Activated CD4-positive, alpha-beta T cell treated with anti-CD3 and anti-CD28 coated beads for 36 hours (primary cell): ENCODE measurements at regions not wholly inside any gene's neighbourhood (a gene's known extent, or its start where the extent isn't known, plus 50 kb on each side); places are given as distances from the start of the nearest gene placed in this dataset.

ENCODE experiments used
- ATAC-seq: fragments of 200-7000 bp; cut with Tn5 transposase; one replicate; pipeline ENCODE4 v1.10.0; 2021; ENCODE audit warnings: mild to moderate bottlenecking, moderate library complexity
- CTCF ChIA-PET: fragments of 350-600 bp; sonication (Branson Sonifier 250); formaldehyde crosslinking; loops from one replicate; lab custom pipeline; 2021; ENCODE audit warnings: antibody characterized with exemption; lab: Charles Lee
- POLR2A ChIA-PET: fragments of 350-600 bp; sonication (Branson Sonifier 250); formaldehyde crosslinking; loops from one replicate; lab custom pipeline; 2021; ENCODE audit warnings: antibody characterized with exemption, inconsistent platforms; lab: Charles Lee
- DNase-seq: peaks from one replicate; pipeline ENCODE4 v3.0.0-alpha.2; 2020
- H3K27ac Mint-ChIP-seq: one replicate; pipeline ENCODE4 v1.8.0; 2021; ENCODE audit warnings: mixed read lengths
- H3K27me3 Mint-ChIP-seq: one replicate; pipeline ENCODE4 v1.8.0; 2021; ENCODE audit warnings: mixed read lengths
- H3K36me3 Mint-ChIP-seq: one replicate; pipeline ENCODE4 v1.8.0; 2021; ENCODE audit warnings: low read depth, mixed read lengths
- H3K4me1 Mint-ChIP-seq: one replicate; pipeline ENCODE4 v1.8.0; 2021; ENCODE audit warnings: mixed read lengths
- H3K4me3 Mint-ChIP-seq: one replicate; pipeline ENCODE4 v1.8.0; 2021; ENCODE audit warnings: mild to moderate bottlenecking, moderate library complexity, mixed read lengths
- H3K9me3 Mint-ChIP-seq: one replicate; pipeline ENCODE4 v1.8.0; 2021; ENCODE audit warnings: low read depth, mixed read lengths
- intact Hi-C, 2 experiments: fragments of 100-400 bp; cut with DNase I in 1 of 2; cut with micrococcal nuclease in 1 of 2; formaldehyde crosslinking; loops; one replicate each; pipeline versions ENCODE4 v1.14.2 to v1.15.1; 2022 to 2024; cut with DNase I, micrococcal nuclease

DNA sequence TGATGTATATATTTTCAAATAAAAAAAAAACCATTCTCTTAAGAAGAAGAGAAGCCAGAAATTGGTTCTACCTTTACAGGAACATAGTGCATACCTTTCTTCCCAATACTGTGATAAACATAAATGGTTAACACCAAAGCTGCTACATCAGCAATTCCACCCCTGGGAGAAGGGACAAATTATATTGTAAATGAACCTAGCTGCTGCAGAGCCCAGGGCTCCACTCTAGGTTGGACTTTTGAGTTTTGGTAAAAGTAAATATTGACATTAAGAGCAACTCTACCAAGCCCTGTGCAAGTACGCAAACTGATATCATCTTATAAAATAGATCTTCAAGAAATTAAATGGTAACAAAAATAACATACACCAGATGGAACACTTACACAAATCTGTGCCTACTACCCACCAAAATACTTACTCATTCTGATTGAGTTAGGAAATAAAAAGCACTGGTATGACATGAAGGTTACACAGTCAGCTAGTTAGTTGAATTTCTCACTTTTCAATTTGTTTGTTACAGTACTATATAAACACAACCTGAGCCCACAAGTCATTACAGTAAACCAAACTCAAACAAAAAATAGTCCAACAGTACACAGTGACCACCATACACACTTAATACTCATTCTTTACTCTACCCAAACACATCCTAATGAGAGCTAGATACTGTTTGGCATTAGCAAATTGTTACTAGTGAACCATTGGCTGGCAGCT, 223.3 kb upstream of the HEY2 start:
- ChIA-PET CTCF (no interaction called here), POLR2A (no interaction called here)
- Mint-ChIP-seq H3K4me1 (no peaks in the 10 kb centered on the region), H3K9me3 (no peaks in the 10 kb centered on the region), H3K36me3 (no peaks in the 10 kb centered on the region), H3K27ac (no peak overlapping the region), H3K4me3 (no peak overlapping the region), H3K27me3 (peaks cover 28% of the 10 kb centered on the region)
- DNase-seq (no peak), ATAC-seq (no peak)
- intact Hi-C loops: no loop called here

DNA sequence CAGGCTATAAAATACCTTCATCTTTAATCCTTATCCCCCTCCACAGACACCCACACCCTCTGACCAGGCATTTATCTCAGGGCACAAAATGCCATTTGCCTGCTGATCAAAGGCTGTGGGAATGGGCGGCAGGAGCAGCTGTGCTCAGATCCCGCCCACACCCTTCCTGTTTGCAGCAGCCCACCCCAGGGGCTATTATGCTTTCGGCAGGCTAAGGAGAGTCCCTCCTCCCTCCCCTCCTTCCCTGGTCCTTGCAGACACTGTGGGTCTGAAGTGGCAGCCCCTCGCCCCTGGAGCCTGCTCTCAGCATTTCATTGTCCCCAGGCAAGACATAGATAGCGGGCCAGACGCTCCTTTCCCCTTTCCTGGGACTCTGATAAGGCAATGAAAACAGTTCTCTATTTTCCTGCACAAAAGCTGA, 220.8 kb upstream of the HEY2 start:
- no peak for DNase-seq
- POLR2A ChIA-PET: no interaction called here
- no peak overlapping the region for H3K4me3 Mint-ChIP-seq
- CTCF ChIA-PET: interaction anchor here (1.0 kb wide), 1 partner anchor 10 kb away, joined by 3 read pairs; no protein-coding TSS in a partner anchor
- intact Hi-C loops: no loop called here
- H3K27ac Mint-ChIP-seq: no peak overlapping the region
- no peaks in the 10 kb centered on the region for H3K36me3 Mint-ChIP-seq
- peaks cover 29% of the 10 kb centered on the region for H3K27me3 Mint-ChIP-seq
- no peaks in the 10 kb centered on the region for H3K4me1 Mint-ChIP-seq
- no peak for ATAC-seq
- H3K9me3 Mint-ChIP-seq: no peaks in the 10 kb centered on the region

DNA sequence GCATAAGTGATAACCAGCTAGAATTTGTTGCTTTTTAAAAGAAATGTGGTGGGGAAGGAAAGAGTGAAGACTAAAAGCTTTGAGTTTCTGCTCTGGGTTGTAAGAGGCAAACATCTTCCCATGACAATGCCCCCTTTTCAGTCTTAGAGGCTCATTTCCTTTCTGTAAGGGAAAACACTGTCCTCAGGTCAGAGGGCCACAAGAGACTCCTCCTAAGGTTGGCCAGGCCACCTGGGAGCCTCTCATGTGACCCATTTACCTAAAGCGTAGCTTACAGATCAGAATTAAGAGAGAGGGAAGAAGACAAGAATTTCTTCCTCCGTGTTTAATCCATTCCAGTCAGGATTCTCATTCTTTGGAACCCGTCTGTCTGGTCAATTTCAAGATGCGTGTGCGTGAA, 220.4 kb upstream of the HEY2 start:
- Mint-ChIP-seq H3K36me3 (no peaks in the 10 kb centered on the region), H3K9me3 (no peaks in the 10 kb centered on the region), H3K27me3 (peaks cover 31% of the 10 kb centered on the region), H3K4me3 (no peak overlapping the region), H3K4me1 (peaks cover 1% of the 10 kb centered on the region), H3K27ac (no peak overlapping the region)
- POLR2A ChIA-PET: no interaction called here
- ATAC-seq (no peak), DNase-seq (no peak)
- intact Hi-C loops: no loop called here
- CTCF ChIA-PET: interaction anchor here (1.0 kb wide), 1 partner anchor 10 kb away, joined by 3 read pairs; no protein-coding TSS in a partner anchor

DNA sequence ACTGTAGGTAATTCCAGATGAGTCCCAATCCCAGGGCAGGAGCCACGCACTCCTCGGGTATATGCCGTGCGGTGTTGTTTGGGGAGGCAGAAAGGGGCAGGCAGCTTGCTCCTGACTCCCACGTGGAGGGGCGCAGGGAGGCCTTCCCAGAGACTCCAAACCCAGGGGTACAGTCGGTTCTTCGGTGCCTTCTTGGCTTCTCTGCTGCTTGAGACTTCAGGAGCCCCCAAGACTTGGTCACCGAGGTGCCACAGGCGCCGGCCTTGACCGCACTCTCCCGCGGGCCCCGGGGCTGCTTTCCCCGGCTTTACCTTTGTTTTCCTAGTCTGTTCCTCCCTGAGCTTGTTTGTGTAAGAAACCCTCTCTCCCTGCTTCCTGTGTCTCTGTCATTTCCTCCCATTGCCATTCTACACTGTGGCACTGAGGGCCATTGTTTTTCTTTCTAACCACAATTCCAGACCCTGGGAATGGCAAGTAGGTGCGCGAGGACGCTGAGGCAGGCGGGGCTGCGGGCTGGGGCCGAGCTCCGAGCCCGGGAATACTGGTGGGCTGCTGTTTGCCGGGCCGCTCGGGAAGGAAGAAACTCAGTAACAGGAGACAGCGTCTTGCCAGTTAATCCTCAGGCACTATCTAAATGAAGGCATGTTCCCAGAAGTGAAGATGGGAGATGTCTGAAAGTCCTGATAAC, 215.6 kb upstream of the HEY2 start:
- Mint-ChIP-seq H3K27me3 (peaks cover 36% of the 10 kb centered on the region), H3K9me3 (no peaks in the 10 kb centered on the region), H3K4me3 (no peak overlapping the region), H3K27ac (no peak overlapping the region), H3K4me1 (peaks cover 3% of the 10 kb centered on the region), H3K36me3 (no peaks in the 10 kb centered on the region)
- DNase-seq (no peak), ATAC-seq (no peak)
- POLR2A ChIA-PET: no interaction called here
- intact Hi-C loops: no loop called here
- CTCF ChIA-PET: no interaction called here

DNA sequence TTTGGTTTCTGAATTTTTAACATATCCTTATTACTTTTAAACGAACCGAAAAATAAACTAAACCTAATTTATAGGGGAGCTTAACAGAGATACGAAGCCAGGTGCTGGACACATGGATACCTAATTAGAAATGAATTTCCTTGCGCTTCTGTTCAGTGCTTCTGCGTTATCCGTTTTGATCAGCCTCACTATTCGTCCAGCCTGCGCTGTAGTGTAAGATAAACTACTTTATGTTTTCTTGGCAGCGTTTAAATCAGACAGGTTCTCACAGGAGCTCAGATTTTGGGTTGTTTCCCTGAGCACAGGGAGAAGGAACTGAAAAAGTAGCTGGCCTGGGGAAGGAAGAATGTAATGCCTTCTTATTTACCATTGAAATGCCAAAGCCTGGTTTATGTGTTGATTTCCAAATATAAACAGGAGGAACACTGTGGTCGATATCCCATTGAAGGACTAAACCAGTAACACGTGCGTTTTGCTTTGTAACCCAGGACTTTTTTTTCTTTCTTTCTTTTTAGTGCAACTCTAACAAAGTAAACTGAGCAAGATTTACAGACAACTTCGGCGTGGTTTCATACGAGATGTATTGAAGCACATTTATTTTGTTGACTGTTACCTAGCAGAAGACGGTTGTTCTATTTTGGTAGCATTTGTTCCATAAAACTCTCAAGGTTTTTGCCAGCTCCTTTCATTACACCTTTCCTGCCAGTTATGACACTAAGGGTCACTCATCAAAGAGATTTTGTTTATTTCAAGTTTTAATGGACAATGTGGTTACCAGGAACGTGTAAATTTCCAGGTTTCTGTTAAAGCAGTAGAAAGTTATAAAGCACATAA, 214.8 kb upstream of the HEY2 start:
- intact Hi-C loops: no loop called here
- no peaks in the 10 kb centered on the region for H3K36me3 Mint-ChIP-seq
- no peak overlapping the region for H3K4me3 Mint-ChIP-seq
- peaks cover 3% of the 10 kb centered on the region for H3K4me1 Mint-ChIP-seq
- ATAC-seq: no peak
- peaks cover 32% of the 10 kb centered on the region for H3K27me3 Mint-ChIP-seq
- CTCF ChIA-PET: no interaction called here
- no peak for DNase-seq
- no peak overlapping the region for H3K27ac Mint-ChIP-seq
- POLR2A ChIA-PET: no interaction called here
- no peaks in the 10 kb centered on the region for H3K9me3 Mint-ChIP-seq

DNA sequence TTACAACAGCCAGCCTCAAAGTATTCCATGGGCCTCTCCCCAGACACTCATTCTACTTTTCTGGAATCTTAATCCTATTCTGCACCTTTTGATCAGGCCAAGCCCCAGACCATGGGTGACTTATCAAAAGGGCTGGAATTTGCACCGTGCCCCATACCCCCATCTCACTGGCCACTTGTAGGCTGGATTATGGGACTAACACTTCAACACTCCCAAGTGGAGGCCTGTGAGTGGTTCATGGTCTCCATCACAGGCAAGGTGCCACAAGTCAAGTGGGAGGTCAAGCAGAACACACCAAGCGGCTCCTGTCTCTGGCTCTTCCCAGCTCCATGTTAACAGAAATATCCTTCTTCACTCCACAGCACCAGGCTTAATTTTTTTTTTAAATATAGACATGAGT, 212.3 kb upstream of the HEY2 start:
- POLR2A ChIA-PET: no interaction called here
- peaks cover 3% of the 10 kb centered on the region for H3K4me1 Mint-ChIP-seq
- intact Hi-C loops: no loop called here
- H3K27me3 Mint-ChIP-seq: peaks cover 31% of the 10 kb centered on the region
- no peaks in the 10 kb centered on the region for H3K36me3 Mint-ChIP-seq
- CTCF ChIA-PET: interaction anchor here (1.0 kb wide), 1 partner anchor 10 kb away, joined by 3 read pairs; no protein-coding TSS in a partner anchor
- H3K27ac Mint-ChIP-seq: no peak overlapping the region
- no peaks in the 10 kb centered on the region for H3K9me3 Mint-ChIP-seq
- no peak for DNase-seq
- ATAC-seq: no peak
- no peak overlapping the region for H3K4me3 Mint-ChIP-seq

DNA sequence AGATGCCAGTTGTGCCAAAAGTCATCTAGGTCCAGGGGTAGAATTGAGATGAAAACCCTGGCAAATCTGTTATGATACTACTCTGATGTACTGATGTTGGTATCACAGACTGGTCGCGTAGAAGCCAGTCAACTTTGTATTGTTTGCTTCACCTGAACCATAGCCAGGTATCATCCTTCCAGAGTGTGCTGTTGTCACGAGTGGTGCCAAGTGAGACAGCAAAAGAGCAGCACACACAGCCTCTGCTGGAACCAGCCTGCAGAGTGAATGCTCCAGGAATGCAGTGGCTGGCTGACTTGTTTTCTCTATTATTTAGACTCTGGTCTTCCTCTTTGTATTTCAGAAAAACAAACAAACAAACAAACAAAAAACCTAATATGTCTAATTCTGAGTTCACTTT, 209.5 kb upstream of the HEY2 start:
- H3K27me3 Mint-ChIP-seq: peaks cover 19% of the 10 kb centered on the region
- no peak overlapping the region for H3K27ac Mint-ChIP-seq
- no peaks in the 10 kb centered on the region for H3K4me1 Mint-ChIP-seq
- CTCF ChIA-PET: no interaction called here
- no peak for ATAC-seq
- no peaks in the 10 kb centered on the region for H3K9me3 Mint-ChIP-seq
- intact Hi-C loops: no loop called here
- POLR2A ChIA-PET: no interaction called here
- H3K36me3 Mint-ChIP-seq: no peaks in the 10 kb centered on the region
- no peak overlapping the region for H3K4me3 Mint-ChIP-seq
- no peak for DNase-seq

DNA sequence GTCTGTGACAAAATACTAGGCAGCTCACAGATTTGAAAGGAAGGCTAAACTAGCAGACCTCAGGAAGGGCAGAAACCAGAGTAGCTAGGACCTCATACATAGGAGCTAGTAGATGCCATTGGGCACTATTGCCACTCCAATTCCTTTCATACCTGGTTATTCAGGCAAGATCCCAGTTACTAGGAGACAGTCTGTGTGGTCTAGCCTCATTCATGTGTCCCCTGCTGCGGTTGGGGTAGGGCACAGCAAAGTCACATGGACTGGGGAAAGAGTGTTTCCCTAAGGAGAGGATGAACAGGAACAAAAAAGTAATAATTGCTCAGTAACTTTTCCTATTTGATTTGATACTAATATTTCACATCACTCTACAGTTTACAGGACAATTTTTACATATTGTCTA, 204.6 kb upstream of the HEY2 start:
- ChIA-PET CTCF (no interaction called here), POLR2A (no interaction called here)
- no peak for DNase-seq
- Mint-ChIP-seq H3K27me3 (peaks cover 4% of the 10 kb centered on the region), H3K4me3 (no peak overlapping the region), H3K4me1 (no peaks in the 10 kb centered on the region), H3K36me3 (no peaks in the 10 kb centered on the region), H3K27ac (no peak overlapping the region), H3K9me3 (no peaks in the 10 kb centered on the region)
- no peak for ATAC-seq
- intact Hi-C loops: no loop called here

DNA sequence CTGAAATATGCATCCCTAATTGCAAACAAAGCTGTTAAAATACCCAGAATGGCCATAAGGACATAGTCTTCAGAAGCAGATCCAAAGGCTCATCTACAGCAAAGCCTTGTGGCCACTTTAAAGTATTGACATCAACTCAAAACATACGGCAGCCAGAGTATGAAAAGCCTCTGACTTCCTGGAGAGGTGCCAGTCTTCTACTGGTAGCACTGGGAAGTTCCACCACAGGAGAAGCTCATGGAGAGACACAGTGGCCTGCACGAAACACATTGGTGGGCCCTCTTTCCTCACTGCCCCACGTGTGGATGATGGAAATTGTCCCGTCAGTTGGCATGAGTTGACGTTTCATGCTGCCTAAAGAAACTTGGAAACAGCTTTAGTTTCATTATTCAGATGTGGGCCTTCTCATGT, 202.6 kb upstream of the HEY2 start:
- CTCF ChIA-PET: interaction anchor here (0.6 to 0.9 kb wide), 2 partner anchors 10 to 37 kb away, joined by 3 read pairs; no protein-coding TSS in a partner anchor
- no peak overlapping the region for H3K4me3 Mint-ChIP-seq
- no peaks in the 10 kb centered on the region for H3K4me1 Mint-ChIP-seq
- H3K36me3 Mint-ChIP-seq: no peaks in the 10 kb centered on the region
- ATAC-seq: no peak
- no peaks in the 10 kb centered on the region for H3K27me3 Mint-ChIP-seq
- no peak overlapping the region for H3K27ac Mint-ChIP-seq
- POLR2A ChIA-PET: no interaction called here
- no peaks in the 10 kb centered on the region for H3K9me3 Mint-ChIP-seq
- intact Hi-C loops: no loop called here
- no peak for DNase-seq

DNA sequence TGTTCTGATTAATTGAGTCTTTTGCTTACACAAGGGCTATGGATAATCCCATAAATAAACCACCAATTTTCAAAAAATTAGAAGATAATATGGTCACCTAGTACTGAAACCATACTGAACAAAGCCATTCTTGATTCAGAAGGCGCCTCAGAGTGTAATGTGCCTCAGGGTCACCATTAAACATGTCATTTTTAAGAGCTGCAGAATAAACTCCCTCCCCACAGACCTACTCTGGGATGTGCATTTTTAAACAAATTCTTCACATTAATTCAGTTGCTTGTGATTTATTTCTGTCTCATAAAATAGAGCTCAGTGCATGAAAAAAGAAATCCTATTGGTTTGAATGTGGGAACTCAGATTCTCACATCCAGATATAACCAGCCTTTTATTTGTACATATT, 202.1 kb upstream of the HEY2 start:
- no peaks in the 10 kb centered on the region for H3K27me3 Mint-ChIP-seq
- ATAC-seq (no peak), DNase-seq (no peak)
- H3K9me3 Mint-ChIP-seq: no peaks in the 10 kb centered on the region
- no peak overlapping the region for H3K4me3 Mint-ChIP-seq
- no peaks in the 10 kb centered on the region for H3K36me3 Mint-ChIP-seq
- CTCF ChIA-PET: interaction anchor here (0.6 to 0.9 kb wide), 2 partner anchors 11 to 37 kb away, joined by 3 read pairs; no protein-coding TSS in a partner anchor
- no peaks in the 10 kb centered on the region for H3K4me1 Mint-ChIP-seq
- intact Hi-C loops: no loop called here
- H3K27ac Mint-ChIP-seq: no peak overlapping the region
- POLR2A ChIA-PET: no interaction called here

DNA sequence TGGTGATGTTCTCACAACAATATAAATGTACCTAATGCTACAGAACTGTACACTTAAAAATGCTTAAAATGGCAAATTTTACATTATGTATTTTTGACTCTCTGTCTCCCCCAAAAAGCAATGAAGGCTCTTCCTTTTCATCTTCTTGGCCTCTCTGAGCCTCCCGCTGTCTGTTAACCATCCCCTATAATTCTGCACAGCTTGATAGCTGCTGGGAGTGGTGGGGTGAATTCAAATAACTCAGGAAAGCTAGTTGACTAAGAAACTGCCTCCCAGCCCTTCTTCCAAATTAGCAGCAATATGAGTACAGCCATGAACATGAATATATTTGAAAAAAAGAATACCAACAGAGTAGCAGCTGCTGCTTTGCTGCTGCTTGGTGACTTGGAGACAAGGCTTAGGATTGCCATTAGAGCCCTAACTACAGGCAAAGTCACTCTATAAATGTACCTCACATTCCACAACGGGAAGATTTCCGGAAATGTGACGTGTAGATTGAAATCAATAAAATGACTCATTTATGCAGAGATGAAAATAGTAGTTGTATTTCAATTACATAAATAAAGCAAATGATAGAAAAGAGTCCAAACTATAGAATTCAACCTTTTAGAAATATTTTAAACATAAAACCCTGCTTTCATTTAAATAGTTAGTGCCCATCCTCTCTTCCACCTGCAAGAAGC, 200.1 kb upstream of the HEY2 start:
- intact Hi-C loops: no loop called here
- Mint-ChIP-seq H3K27me3 (no peaks in the 10 kb centered on the region), H3K36me3 (no peaks in the 10 kb centered on the region), H3K4me1 (no peaks in the 10 kb centered on the region), H3K27ac (no peak overlapping the region), H3K9me3 (no peaks in the 10 kb centered on the region), H3K4me3 (no peak overlapping the region)
- POLR2A ChIA-PET: no interaction called here
- DNase-seq (no peak), ATAC-seq (no peak)
- CTCF ChIA-PET: interaction anchor here (0.8 kb wide), 1 partner anchor 9 kb away, joined by 3 read pairs; no protein-coding TSS in a partner anchor
